ENCODE measurements at regions not wholly inside any gene's neighbourhood (a gene's known extent, or its start where the extent isn't known, plus 50 kb on each side); places are given as distances from the start of the nearest gene placed in this dataset.

DNA sequence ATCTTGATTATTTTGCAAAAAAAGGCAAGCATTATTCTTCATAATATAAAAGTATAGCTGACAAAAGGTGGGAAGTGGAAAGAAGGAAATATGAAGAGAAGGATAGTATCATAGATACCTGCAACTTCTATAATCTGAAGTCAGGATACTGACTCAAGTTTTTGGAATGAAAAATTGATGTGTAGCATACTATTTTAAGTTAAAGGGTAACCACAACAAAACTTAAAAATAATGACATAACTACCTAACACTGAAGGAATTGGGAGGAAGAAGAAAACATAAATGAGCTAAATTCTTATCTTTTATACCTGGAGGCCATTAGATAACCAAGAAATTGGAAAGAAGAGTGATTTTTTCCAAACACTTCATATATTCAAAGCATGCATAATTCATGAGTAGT, 51.8 kb upstream of the TLE1 start:
- H3K27me3 ChIP-seq (ENCODE audit: control insufficient read depth, insufficient read depth, low read length) = no peaks in the 10 kb centered on the region
- no peaks in the 10 kb centered on the region for H3K9me3 ChIP-seq (ENCODE audit: control insufficient read depth, insufficient read depth, low read length)
- no peak overlapping the region for H3K27ac ChIP-seq (ENCODE audit: low read depth, low read length)
- H3K4me1 ChIP-seq (ENCODE audit: control insufficient read depth, insufficient read depth, low read length) = peaks cover 7% of the 10 kb centered on the region
- no peak overlapping the region for H3K4me3 ChIP-seq (ENCODE audit: low read depth, low read length)
- H3K9ac ChIP-seq (ENCODE audit: low read depth, low read length) = no peak overlapping the region
- H3K36me3 ChIP-seq (ENCODE audit: control insufficient read depth, insufficient read depth, low read length) = no peaks in the 10 kb centered on the region

DNA sequence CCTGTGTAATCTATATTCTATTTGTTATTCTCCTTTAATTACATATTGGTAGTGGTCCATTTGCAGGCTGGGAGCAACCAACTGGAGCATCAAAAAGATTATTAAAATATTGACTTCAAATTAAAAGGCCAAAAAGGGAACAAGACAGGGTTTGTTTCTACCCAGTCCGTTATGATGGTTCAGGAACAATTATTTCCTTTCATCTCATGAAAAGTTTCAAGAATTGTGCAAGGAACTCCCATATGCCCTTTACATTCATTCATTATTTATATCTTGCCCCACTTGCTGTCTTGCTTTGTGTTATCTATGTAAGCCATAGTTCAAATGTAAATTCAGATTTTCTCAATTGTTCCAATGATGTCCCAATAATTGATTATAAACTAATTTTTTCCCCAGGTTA, 58.7 kb upstream of the TLE1 start:
- Histone ChIP-seq H3K36me3 (ENCODE audit: control insufficient read depth, insufficient read depth, low read length) (no peaks in the 10 kb centered on the region), H3K4me1 (ENCODE audit: control insufficient read depth, insufficient read depth, low read length) (no peaks in the 10 kb centered on the region), H3K9ac (ENCODE audit: low read depth, low read length) (no peak overlapping the region), H3K9me3 (ENCODE audit: control insufficient read depth, insufficient read depth, low read length) (no peaks in the 10 kb centered on the region), H3K27ac (ENCODE audit: low read depth, low read length) (no peak overlapping the region), H3K4me3 (ENCODE audit: low read depth, low read length) (no peak overlapping the region), H3K27me3 (ENCODE audit: control insufficient read depth, insufficient read depth, low read length) (no peaks in the 10 kb centered on the region)

DNA sequence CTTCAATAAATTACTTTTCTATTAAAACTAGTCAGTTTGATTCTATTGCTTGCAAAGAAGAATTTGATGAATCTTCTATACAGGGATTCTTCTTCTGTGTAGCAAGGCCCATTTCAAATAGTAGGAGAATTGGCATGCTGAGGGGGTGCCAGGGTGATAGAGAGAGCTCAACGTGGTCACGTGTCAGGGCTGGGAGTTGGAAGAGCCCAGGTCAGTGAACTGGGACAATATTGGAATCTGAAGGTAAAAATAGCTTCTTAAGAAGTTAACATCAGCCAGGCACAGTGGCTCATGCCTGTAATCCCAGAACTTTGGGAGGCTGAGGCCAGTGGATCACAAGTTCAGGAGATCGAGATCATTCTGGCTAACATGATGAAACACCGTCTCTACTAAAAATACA, 64.1 kb upstream of the TLE1 start:
- Histone ChIP-seq H3K4me1 (ENCODE audit: control insufficient read depth, insufficient read depth, low read length) (peaks cover 18% of the 10 kb centered on the region), H3K9ac (ENCODE audit: low read depth, low read length) (no peak overlapping the region), H3K9me3 (ENCODE audit: control insufficient read depth, insufficient read depth, low read length) (no peaks in the 10 kb centered on the region), H3K4me3 (ENCODE audit: low read depth, low read length) (no peak overlapping the region), H3K36me3 (ENCODE audit: control insufficient read depth, insufficient read depth, low read length) (no peaks in the 10 kb centered on the region), H3K27ac (ENCODE audit: low read depth, low read length) (no peak overlapping the region), H3K27me3 (ENCODE audit: control insufficient read depth, insufficient read depth, low read length) (no peaks in the 10 kb centered on the region)

DNA sequence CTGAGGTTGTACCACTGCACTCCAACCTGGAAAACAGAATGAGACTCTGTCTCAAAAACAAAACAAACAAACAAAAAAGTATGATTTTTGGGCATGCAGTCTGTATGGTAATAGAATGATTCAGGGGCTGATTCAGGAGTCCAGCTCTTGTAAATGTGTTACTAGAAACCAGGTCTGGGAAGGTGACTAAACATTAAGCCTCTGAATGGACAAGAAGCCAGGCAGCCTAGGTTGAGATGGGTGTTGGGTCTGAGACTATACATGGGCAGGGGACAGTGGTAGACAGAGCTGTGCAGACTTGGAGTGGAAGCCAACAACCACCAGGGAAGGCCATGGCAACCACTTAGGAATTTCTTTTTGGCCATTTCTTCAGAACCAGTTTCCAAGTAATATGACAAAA, 64.9 kb upstream of the TLE1 start:
- no peaks in the 10 kb centered on the region for H3K9me3 ChIP-seq (ENCODE audit: control insufficient read depth, insufficient read depth, low read length)
- no peaks in the 10 kb centered on the region for H3K27me3 ChIP-seq (ENCODE audit: control insufficient read depth, insufficient read depth, low read length)
- H3K9ac ChIP-seq (ENCODE audit: low read depth, low read length) = no peak overlapping the region
- no peaks in the 10 kb centered on the region for H3K36me3 ChIP-seq (ENCODE audit: control insufficient read depth, insufficient read depth, low read length)
- H3K4me3 ChIP-seq (ENCODE audit: low read depth, low read length) = no peak overlapping the region
- peaks cover 18% of the 10 kb centered on the region for H3K4me1 ChIP-seq (ENCODE audit: control insufficient read depth, insufficient read depth, low read length)
- no peak overlapping the region for H3K27ac ChIP-seq (ENCODE audit: low read depth, low read length)

DNA sequence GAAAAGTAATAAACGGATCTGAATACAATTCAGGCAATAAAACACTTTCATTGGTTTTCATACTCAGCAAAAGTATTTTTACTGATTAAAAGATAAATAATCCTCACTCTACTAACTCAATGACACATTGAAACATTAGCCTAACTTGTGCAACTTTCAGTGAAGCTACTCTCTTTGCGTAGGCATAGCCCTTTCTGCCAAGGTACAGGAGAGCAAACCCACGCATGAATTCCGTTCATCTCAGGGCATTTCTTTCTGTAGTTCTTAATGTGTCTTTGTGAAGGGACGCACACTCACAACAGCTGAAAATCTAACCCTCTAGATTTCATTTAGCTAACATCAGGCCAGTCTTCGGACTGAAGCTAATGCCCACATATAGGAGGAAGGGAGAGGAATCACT, 66.4 kb upstream of the TLE1 start:
- no peaks in the 10 kb centered on the region for H3K27me3 ChIP-seq (ENCODE audit: control insufficient read depth, insufficient read depth, low read length)
- no peak overlapping the region for H3K9ac ChIP-seq (ENCODE audit: low read depth, low read length)
- H3K27ac ChIP-seq (ENCODE audit: low read depth, low read length) = no peak overlapping the region
- no peak overlapping the region for H3K4me3 ChIP-seq (ENCODE audit: low read depth, low read length)
- no peaks in the 10 kb centered on the region for H3K9me3 ChIP-seq (ENCODE audit: control insufficient read depth, insufficient read depth, low read length)
- H3K4me1 ChIP-seq (ENCODE audit: control insufficient read depth, insufficient read depth, low read length) = peaks cover 18% of the 10 kb centered on the region
- no peaks in the 10 kb centered on the region for H3K36me3 ChIP-seq (ENCODE audit: control insufficient read depth, insufficient read depth, low read length)

DNA sequence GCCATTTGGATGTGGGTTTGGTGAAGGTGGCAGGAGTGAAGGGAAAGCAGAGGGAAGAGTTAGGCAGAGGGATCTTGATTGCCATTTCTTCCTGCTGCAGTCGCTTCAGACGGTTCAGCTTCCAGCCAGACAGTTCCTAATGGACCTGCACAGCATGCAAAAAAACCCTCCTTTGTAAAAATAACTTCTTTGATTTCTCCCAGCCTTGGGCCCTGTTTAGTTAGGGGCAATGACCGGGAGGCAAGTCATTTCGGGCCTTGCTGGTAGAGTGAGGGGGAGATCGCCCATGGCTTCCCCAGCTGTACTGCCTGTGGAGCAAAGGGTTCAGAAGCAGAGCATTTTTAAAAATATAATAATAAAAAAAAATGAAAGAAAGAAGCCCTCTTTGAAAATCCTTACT, 67.2 kb upstream of the TLE1 start:
- H3K27me3 ChIP-seq (ENCODE audit: control insufficient read depth, insufficient read depth, low read length) = no peaks in the 10 kb centered on the region
- no peak overlapping the region for H3K9ac ChIP-seq (ENCODE audit: low read depth, low read length)
- no peaks in the 10 kb centered on the region for H3K9me3 ChIP-seq (ENCODE audit: control insufficient read depth, insufficient read depth, low read length)
- H3K4me1 ChIP-seq (ENCODE audit: control insufficient read depth, insufficient read depth, low read length) = peaks cover 18% of the 10 kb centered on the region
- H3K36me3 ChIP-seq (ENCODE audit: control insufficient read depth, insufficient read depth, low read length) = no peaks in the 10 kb centered on the region
- no peak overlapping the region for H3K27ac ChIP-seq (ENCODE audit: low read depth, low read length)
- H3K4me3 ChIP-seq (ENCODE audit: low read depth, low read length) = no peak overlapping the region

DNA sequence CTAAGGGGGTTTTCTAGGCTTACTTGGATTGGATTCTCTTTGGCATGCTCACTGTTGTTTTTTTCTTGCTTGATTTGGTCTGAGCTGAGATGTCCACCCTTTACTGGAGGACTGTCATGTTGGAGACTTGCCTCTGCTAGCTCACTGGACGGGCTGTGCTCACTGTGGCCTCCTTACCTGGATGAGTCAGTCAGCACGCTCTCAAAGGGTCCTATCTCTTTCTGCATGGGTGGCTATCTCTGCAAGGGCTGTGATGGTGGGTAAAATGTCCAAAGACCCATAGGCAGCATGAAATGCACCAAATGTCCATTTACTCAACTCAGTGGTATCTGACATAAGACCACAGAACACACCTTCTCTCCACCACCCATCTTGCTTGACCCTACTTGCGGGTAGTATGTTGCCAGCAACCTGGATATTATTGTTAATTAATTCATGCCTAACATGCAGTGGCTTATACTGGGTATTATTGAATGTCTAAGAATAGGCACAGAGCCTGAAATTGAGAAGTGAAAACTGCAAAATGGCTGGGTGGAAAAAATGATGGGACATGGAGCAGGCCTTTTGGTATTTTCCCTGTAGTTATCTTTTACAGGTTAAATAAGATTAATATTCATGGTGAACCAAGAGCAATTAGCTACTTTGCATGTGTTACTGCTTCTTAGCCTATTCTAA, 68.9 kb upstream of the TLE1 start:
- Histone ChIP-seq H3K9me3 (ENCODE audit: control insufficient read depth, insufficient read depth, low read length) (no peaks in the 10 kb centered on the region), H3K4me3 (ENCODE audit: low read depth, low read length) (no peak overlapping the region), H3K27ac (ENCODE audit: low read depth, low read length) (no peak overlapping the region), H3K4me1 (ENCODE audit: control insufficient read depth, insufficient read depth, low read length) (peaks cover 18% of the 10 kb centered on the region), H3K27me3 (ENCODE audit: control insufficient read depth, insufficient read depth, low read length) (no peaks in the 10 kb centered on the region), H3K9ac (ENCODE audit: low read depth, low read length) (no peak overlapping the region), H3K36me3 (ENCODE audit: control insufficient read depth, insufficient read depth, low read length) (no peaks in the 10 kb centered on the region)

DNA sequence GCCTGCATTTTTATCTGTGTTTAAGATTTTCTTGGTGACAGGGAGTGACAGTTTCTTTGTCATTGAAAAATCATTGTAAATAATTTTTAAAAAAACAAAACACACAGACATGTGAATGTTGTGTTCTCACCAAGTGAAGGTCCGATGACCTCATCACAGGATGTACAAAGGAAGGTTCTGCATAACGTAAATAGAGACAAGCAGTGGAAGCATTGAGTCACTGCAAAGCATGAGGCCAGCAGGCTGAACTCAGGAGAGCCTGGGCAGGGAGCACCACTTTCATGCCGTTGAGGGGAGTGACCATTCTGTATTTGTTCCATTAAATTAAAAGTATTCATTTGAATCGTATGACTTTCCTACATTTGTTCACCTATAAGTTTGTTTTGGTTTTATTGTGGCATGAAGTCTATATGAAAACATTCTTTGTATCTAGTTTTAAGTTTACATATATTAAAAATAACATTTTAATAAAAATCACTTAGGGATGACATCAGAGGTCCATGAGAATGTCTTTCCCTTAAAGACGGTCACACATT, 70.4 kb upstream of the TLE1 start:
- H3K9ac ChIP-seq (ENCODE audit: low read depth, low read length) = no peak overlapping the region
- no peak overlapping the region for H3K4me3 ChIP-seq (ENCODE audit: low read depth, low read length)
- no peaks in the 10 kb centered on the region for H3K27me3 ChIP-seq (ENCODE audit: control insufficient read depth, insufficient read depth, low read length)
- H3K27ac ChIP-seq (ENCODE audit: low read depth, low read length) = no peak overlapping the region
- H3K9me3 ChIP-seq (ENCODE audit: control insufficient read depth, insufficient read depth, low read length) = no peaks in the 10 kb centered on the region
- H3K4me1 ChIP-seq (ENCODE audit: control insufficient read depth, insufficient read depth, low read length) = peaks cover 18% of the 10 kb centered on the region
- no peaks in the 10 kb centered on the region for H3K36me3 ChIP-seq (ENCODE audit: control insufficient read depth, insufficient read depth, low read length)

DNA sequence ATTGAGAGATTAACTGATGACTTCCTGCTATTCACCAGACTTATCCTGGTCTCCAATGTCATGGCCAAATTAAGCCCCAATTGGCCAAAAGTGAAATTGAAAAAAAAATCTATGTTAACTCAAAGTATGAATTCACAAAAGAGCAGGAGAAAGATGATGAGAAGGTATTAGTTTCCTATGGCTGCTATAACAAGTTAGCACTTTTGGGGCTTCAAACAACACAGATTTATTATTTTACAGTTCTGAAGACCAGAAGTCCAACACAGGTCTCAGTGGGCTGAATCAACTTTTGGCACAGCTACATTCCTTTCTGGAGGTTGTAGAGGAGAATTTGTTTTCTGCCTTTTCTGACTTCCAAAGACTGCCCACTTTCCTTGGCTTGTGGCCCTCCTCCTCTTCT, 78.6 kb upstream of the TLE1 start:
- H3K27ac ChIP-seq (ENCODE audit: low read depth, low read length) = no peak overlapping the region
- H3K36me3 ChIP-seq (ENCODE audit: control insufficient read depth, insufficient read depth, low read length) = no peaks in the 10 kb centered on the region
- no peaks in the 10 kb centered on the region; the same call in 1 of the 2 replicates for H3K9me3 ChIP-seq (ENCODE audit: control insufficient read depth, insufficient read depth, low read length)
- no peak overlapping the region for H3K9ac ChIP-seq (ENCODE audit: low read depth, low read length)
- no peaks in the 10 kb centered on the region for H3K27me3 ChIP-seq (ENCODE audit: control insufficient read depth, insufficient read depth, low read length)
- H3K4me1 ChIP-seq (ENCODE audit: control insufficient read depth, insufficient read depth, low read length) = no peaks in the 10 kb centered on the region
- H3K4me3 ChIP-seq (ENCODE audit: low read depth, low read length) = no peak overlapping the region

DNA sequence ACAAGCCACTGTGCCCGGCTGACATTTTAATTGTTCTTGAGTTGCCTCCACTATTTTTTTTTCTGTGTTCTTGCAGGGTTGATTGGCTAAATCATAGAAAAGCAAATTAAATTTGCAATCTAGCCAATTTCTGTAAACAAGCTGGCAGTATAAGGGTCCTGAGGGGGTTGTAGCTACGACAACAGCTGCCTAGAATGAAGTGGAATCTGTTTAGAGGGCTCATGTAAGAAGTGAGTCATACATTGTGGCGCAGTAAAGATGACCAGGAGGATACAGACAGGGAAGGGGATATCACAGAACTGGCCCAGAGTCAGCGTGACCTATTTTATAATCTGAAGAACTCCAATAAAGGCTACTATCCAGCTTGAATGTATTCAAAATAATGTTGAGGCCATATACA, 82.2 kb upstream of the TLE1 start:
- Histone ChIP-seq H3K27ac (ENCODE audit: low read depth, low read length) (no peak overlapping the region), H3K36me3 (ENCODE audit: control insufficient read depth, insufficient read depth, low read length) (no peaks in the 10 kb centered on the region), H3K9me3 (ENCODE audit: control insufficient read depth, insufficient read depth, low read length) (no peaks in the 10 kb centered on the region; the same call in 1 of the 2 replicates), H3K4me3 (ENCODE audit: low read depth, low read length) (no peak overlapping the region), H3K27me3 (ENCODE audit: control insufficient read depth, insufficient read depth, low read length) (no peaks in the 10 kb centered on the region), H3K9ac (ENCODE audit: low read depth, low read length) (no peak overlapping the region), H3K4me1 (ENCODE audit: control insufficient read depth, insufficient read depth, low read length) (no peaks in the 10 kb centered on the region)

DNA sequence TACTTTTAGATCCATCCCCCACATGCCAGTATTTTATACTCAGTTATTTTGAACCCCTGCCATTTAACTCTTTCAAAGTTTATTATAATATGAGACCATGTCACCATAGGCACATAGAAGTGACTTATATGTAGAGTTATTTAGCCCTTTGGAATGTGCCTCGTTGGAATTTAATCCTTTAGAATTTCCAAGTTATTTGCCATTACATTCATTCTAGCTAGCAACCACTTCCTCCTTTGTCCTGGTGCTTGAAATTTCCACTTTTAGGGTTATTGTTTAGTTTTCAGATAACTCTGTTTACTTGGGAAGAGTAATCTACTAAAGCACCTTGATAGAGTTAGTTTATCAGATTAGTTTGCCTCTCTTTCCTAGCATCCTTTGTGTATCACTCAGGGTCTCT, 82.8 kb upstream of the TLE1 start:
- Histone ChIP-seq H3K4me3 (ENCODE audit: low read depth, low read length) (no peak overlapping the region), H3K4me1 (ENCODE audit: control insufficient read depth, insufficient read depth, low read length) (no peaks in the 10 kb centered on the region), H3K36me3 (ENCODE audit: control insufficient read depth, insufficient read depth, low read length) (no peaks in the 10 kb centered on the region), H3K27me3 (ENCODE audit: control insufficient read depth, insufficient read depth, low read length) (no peaks in the 10 kb centered on the region), H3K9ac (ENCODE audit: low read depth, low read length) (no peak overlapping the region), H3K9me3 (ENCODE audit: control insufficient read depth, insufficient read depth, low read length) (no peaks in the 10 kb centered on the region; the same call in 1 of the 2 replicates), H3K27ac (ENCODE audit: low read depth, low read length) (no peak overlapping the region)
